GM21528 (cell line): ENCODE measurements at regions not wholly inside any gene's neighbourhood (a gene's known extent, or its start where the extent isn't known, plus 50 kb on each side); places are given as distances from the start of the nearest gene placed in this dataset.

Experiments used
- ATAC-seq: cut with Tn5 transposase; IDR thresholded peaks from one replicate; pipeline ENCODE4 v1.9.1; 2021; ENCODE audit warnings: mild to moderate bottlenecking, moderate library complexity; ENCODE audit not compliant: unreplicated experiment, low FRiP score

GRCh38 chr18:78563110-78563509 is 416.5 kb upstream of the SALL3 start:
- no peak for ATAC-seq

- no peak for ATAC-seq
Measured at GRCh38 chr18:78564030-78564429, 415.6 kb upstream of the SALL3 start.

- ATAC-seq, result no peak
Measured at GRCh38 chr18:78564518-78564917, 415.1 kb upstream of the SALL3 start.

GRCh38 chr18:78565240-78565639 is 414.4 kb upstream of the SALL3 start:
- ATAC-seq, result no peak

- no peak for ATAC-seq
Measured at GRCh38 chr18:78566065-78566464, 413.6 kb upstream of the SALL3 start.

- no peak for ATAC-seq
Measured at GRCh38 chr18:78566720-78567119, 412.9 kb upstream of the SALL3 start.

GRCh38 chr18:78571063-78571785 is 408.4 kb upstream of the SALL3 start:
- ATAC-seq, result no peak

- ATAC-seq, result no peak
Measured at GRCh38 chr18:78571831-78572347, 407.7 kb upstream of the SALL3 start.

GRCh38 chr18:78573773-78574172 is 405.8 kb upstream of the SALL3 start:
- ATAC-seq, result no peak

GRCh38 chr18:78576967-78577366 is 402.7 kb upstream of the SALL3 start:
- ATAC-seq, result no peak

GRCh38 chr18:78579449-78579848 is 400.2 kb upstream of the SALL3 start:
- no peak for ATAC-seq

- ATAC-seq, result no peak
Measured at GRCh38 chr18:78579854-78580577, 399.6 kb upstream of the SALL3 start.

GRCh38 chr18:78580835-78581339 is 398.7 kb upstream of the SALL3 start:
- ATAC-seq, result no peak

- no peak for ATAC-seq
Measured at GRCh38 chr18:78582181-78582709, 397.4 kb upstream of the SALL3 start.

- no peak for ATAC-seq
Measured at GRCh38 chr18:78582898-78583738, 396.5 kb upstream of the SALL3 start.

- ATAC-seq, result no peak
Measured at GRCh38 chr18:78583739-78584458, 395.7 kb upstream of the SALL3 start.

- ATAC-seq, result no peak
Measured at GRCh38 chr18:78584459-78585022, 395.1 kb upstream of the SALL3 start.

- no peak for ATAC-seq
Measured at GRCh38 chr18:78586586-78586985, 393.0 kb upstream of the SALL3 start.

GRCh38 chr18:78587096-78587495 is 392.5 kb upstream of the SALL3 start:
- ATAC-seq, result no peak
